GM18502 (cell line): ENCODE measurements at regions not wholly inside any gene's neighbourhood (a gene's known extent, or its start where the extent isn't known, plus 50 kb on each side); places are given as distances from the start of the nearest gene placed in this dataset.

Experiments
- ATAC-seq: cut with Tn5 transposase; IDR thresholded peaks from one replicate; pipeline ENCODE4 v1.9.1; 2021; ENCODE audit warnings: mild to moderate bottlenecking; ENCODE audit not compliant: unreplicated experiment, poor library complexity

DNA sequence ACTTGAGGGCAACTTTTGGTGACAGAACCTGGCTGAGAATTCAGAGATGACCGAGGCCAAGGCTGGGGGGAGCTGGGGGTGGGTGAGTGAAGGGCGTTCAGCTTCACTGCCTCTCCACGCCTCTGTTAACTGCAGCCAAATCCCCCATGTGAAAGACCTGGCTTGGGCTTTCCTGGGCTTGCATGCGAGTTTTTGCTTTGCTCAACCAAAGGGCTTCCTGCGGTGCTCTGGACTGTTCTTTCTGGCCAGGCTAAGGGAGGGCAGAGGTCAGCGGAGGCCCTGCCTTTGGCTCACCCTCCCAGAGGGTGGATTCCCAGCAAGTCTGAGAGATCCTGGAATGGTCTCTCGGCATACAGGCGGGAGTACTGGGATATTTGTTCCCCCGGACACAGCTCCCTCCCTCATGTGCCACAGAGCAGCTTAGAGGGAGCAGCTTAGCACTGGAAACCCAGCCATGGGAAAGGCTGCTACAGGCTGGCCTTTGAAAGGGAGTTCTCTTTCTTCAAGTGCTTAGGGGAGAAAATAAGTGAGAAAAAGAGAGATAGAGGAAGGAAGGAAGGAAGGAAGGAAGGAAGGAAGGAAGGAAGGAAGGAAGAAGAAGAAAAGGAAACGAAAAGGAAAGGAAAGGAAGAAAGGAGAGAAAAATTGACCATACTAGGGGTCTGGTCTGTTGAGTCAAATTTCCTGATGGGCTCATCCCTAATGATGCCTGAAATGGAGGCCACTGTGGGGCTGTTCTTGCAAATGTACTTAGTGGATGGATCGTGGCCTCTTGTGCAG is 158.8 kb downstream of the FGF18 start:
- ATAC-seq, result no peak

DNA sequence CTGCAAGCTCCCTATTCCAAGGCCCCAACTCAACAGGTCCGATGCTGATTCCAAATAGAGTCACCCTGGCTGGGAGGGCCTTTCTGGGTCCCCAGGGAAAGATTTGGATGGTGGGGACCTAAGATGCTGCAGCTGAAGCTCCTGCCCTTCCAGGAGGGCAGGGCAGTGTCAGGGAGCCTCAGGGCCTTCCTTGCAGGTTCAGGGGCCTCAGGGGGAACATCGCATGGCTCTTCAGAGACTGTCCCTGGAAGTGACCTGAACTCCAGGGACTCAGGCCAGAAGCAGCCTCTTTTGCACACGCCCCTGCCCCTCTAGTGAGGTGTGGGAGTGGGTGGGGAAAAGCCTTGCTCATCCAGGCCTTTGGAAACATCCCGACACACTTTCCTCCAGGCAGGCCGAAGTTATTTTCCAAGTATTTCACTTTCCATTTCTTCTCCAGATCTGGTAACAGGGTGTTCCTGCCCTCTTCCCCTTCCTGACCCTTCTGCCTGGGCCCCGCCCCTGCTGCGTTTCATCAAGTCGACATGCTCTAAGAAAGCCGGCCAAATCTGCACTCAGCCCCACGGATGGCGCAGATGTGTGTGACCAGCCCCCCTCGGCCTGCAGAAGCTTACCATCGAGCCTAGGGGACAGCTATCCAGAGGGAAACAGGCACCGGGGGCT is 159.5 kb downstream of the FGF18 start:
- ATAC-seq, result no peak

DNA sequence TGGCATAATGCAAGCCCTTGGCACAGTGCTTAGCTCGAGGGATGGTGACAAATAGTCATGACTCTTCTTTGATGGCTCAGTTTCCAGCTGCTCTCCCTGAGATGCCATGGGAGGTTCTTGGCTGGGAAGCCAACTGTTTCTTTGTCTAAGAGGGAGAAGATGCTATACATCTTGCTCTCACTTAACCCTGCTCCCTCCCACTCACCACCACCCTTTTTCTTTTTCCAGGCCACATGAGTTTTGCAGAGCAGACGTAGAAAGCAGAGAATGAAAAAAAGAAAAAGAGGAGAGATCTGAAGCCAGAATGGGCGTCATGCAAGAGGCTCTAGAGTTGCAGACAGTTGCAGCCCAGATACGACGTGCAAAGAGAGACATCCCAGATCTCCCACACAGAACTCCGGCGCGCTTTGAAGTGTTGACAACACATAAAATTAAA is 160.5 kb downstream of the FGF18 start:
- no peak for ATAC-seq

DNA sequence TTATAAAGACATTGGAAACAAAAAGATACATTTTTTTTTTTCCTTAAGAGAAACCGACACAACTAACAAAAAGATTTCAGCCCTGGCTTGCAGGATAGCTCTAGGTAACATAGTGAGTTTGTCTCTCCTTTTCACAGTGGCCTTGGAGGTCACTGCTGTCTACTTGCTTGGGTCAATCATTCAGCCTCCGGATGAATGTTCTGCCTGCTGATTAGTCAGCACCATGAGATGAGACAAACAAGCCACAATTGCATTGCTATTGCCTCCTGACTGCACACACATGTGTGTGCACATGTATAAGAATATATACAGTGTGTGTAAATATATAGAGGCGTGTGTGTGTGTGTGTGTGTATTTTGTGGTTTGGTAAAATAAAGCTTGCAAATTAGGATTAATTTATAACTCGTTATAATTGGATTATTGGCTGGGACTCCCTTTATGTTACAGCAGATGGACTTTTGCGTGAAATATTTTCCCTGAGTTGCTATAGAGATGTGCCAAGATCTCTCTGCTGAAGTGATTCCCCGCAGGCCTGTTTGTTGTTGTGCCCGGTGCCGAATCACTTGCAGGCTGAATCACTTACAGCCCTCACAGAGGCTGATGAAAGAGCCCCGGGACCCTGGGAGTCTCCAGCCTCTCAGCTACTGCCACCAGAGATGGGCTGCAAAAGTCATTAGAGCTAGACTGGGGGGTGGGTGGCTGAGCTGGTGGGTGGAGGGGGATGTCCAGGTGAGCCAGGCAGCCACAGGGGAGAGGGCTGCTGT is 161.2 kb downstream of the FGF18 start:
- no peak for ATAC-seq

DNA sequence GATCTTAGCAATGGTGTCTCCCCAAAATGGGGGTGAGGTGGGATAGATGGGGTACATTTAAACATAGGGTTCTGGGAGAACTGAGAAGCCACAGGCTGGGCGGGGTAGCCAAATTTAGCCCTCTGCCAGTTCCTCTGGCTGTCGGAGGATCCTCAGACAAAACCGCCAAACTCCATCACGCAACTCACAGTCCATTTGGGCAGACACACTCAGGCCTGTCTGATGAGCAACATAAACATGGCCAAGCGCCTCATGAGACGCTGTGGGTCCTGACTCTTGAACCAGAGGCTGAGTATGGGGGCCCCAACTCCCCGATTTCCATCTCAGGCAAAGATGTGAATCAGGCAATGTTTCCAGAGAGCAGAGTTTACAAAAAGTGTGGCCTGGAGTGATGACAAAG is 162.3 kb downstream of the FGF18 start:
- no peak for ATAC-seq

DNA sequence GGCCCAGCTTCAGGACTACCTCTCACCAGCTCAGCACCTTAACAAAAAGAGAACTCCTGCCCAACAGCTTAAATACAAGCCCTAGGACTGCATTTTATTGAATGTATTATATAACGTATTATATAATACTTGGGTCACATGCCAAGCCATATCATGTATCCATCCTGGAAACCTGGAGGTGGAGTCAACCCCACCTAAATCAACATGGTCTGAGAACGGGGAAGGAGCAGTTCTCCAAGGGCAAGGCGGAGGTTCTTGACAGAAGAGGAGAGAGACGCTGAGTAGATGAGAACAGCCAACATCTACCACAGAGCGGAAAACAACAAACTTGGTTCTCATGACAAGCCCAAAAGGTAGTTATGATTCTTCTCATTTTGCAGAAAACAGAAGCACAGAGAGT is 163.4 kb downstream of the FGF18 start:
- ATAC-seq, result no peak

DNA sequence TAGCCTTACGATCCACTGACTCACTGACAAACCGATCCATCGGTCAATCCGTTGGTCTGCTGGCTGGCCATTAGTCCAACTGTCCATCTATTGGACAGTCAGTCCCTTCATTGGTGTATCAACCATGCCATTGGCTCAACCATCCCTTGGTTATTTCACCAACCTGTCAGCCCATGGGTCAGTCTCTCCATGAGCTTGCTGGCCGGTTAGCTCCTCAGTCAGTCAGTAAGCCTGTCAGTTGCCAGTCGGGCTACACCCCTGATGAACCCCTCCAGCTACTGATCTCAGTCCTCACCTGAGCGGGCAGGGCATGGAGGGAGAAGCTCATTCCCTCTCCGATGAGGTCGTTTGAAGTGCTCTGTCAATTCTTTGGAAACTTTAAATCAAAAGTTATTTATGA is 166.5 kb downstream of the FGF18 start:
- ATAC-seq, result no peak

DNA sequence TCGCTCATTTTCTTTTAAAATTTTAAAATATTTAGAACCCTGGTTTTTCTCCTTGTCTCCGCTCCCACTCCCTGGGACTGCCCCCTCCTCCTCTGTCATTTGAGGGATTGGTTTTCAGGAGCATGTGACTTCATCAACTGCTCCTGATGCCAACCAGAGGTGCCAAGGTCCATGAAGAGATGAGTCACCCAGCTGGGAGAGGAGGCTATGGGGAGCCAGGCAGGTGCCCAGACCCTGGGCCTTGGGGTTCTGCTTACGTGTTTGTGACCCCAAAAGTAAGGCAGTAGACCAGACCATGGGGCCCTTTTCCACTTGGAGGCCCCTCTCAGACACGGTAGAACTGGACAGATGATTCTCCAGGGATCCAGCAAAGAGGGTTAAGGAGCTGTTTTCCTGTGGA is 167.0 kb downstream of the FGF18 start:
- ATAC-seq, result no peak

DNA sequence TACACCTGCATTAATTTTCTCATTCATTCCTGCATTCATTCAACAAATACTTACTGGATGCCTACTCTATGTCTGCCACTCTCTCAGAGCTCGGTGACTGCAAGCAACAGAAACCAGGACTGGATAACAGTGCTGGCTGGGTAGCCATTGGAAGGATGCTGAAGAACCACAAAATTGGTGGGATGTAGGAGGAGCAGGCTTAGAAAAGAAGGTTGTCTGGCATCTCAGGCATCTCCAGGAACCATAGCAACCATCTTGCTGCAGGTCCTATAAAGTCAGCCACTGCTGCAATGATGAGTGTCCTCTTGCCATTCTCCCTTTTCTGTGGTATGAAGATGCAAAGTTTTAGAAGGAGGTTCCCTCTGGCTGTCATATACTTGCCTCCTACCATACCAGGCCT is 168.6 kb downstream of the FGF18 start:
- ATAC-seq, result no peak

DNA sequence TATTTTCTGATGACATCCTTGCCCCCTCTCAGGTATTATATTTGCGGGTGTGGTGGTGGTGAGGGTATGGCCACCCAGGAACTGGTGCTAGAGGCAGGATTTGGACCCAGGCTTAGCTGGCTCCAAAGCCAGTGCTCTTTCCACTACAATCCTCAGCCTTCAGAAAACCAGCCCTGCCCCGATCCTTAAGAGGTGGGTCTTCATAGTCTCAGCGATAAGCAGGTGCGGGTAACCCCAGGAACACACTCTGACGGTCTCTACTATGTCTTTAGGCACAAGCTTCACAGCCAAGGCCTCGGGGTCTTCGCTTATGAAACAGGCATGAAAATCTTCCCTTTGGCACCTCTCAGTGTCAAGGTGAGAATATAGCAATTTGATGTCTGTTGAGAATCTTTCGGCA is 169.3 kb downstream of the FGF18 start:
- no peak for ATAC-seq

DNA sequence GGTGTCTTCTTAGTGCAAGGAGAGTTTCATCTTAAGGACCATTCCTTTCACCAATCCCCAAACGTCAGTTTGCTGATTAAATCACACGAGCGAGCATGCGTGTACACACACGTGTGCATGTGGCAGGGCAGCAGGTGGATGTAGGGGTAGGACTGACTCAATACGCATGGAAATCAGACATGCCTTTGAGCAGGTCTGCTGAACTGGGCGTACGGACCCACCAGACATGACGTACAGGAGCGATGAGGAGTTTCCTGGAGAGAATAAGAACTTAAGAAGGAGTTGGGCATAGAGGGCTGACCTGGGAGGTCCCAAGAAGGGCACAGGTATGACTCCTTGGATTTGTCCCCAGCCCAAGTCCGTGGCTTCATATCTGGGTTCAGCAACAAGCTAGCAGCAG is 170.0 kb downstream of the FGF18 start:
- no peak for ATAC-seq

DNA sequence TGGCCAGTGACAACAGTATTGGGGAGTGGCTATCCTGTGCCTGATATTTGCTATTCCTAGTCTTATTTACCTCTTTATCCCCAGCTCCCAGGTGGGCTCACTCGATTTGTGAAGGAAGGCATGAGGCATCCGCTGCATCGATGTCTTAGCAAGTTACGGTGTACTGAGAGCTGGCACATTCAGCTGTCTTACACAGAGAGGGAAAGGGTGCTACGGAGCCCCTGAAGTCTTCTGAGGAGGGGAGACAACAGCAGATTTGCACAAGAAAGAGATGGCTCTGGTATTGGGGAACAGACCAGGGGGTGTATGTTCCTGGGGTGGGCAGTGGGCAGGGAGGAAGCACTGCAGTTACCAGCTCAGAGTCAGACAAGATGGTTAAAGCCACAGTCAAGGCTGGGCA is 172.6 kb downstream of the FGF18 start:
- ATAC-seq, result no peak

DNA sequence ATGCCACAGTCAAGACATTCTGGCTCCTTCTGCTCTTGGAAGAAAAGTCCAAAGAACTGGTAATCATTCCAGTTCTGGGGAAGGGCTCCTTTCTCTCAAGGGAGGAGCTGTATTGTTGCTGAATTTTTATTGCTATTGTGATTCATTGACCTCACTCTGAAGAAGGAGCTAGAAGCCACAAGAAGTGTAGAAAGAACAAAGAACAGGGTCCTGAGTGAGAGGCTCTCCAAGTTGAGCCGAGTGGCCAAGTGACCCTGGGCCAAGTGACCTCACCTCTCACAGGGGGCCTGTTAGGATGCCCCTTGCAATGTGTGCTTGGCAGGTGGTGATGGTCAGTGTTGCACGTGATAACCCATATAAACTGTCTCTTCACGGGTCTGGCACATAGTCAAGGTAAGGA is 173.3 kb downstream of the FGF18 start:
- no peak for ATAC-seq

DNA sequence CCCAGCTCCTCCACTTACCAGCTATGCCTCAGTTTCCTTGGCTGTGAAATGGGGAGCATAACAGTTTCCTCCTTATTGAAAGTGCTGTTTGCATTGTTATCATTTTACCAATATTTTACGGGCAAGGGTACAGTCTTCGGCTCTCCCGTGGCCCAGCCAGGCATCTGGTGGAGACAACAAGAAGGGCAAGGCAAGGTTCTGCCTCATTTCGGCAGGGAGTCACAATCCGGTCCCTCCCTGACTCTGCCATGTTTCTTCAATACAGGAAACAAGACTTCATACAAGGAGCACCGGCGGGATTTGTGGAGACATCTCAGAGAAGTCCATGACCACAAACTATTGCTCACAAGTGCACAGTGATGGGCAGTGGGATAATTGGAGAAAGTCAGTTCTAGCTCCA is 174.0 kb downstream of the FGF18 start:
- no peak for ATAC-seq

DNA sequence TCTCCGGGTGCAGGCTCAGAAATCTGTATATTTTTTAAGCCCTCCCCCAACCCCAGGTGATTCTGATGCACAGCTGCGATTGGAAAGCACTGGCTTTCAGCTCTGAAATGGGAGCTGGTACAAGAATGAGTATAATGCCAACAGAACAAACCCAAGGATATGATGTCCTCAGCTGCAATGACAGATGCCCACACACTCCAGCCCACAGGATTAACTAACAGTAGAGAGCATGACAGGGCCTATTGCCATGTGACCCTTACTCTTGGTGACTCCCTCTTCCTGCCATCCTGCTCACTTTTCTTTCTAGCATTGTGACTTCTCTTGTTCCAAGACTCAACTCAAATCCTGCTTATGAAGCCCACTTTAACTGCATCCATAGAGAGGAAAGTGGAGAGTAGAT is 174.5 kb downstream of the FGF18 start:
- ATAC-seq, result no peak

DNA sequence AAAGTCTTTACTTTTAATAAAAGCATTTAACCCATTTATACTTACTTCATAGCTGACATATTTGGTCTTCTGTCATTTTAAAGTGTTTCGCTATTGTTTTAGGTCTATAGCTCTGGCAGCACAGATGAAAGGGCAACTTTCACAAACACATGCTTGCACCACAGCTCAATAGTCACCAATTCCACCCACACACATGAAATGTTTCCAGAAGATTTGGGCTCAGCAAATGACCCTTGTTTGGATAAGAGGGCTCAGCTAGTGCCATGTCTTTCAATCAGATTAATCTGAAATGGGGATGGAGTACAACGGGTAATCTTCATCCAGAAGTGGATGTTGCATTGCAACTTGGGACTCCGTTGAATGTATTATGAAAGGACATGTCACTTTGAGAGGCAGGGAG is 176.0 kb downstream of the FGF18 start:
- no peak for ATAC-seq

DNA sequence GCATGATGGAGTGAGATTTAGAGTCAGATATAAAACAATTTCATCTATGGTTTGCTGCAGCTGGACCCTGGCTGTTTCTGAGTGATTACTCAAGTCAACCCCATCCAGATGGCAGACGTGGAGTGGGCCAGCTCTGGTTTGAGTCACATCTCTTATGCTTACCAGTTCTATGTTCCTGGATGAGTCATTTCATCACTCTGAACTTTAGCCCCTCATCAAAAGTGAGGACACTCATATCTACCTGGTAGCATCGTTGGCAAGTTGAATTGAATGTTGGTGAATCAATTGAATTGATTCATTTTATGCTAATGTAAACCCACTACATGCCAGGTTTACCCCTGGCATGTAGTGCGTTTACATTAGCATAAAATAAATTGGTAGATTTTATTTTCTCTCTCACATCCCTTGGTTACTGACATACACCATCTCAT is 176.4 kb downstream of the FGF18 start:
- ATAC-seq, result peak; percentile 83

DNA sequence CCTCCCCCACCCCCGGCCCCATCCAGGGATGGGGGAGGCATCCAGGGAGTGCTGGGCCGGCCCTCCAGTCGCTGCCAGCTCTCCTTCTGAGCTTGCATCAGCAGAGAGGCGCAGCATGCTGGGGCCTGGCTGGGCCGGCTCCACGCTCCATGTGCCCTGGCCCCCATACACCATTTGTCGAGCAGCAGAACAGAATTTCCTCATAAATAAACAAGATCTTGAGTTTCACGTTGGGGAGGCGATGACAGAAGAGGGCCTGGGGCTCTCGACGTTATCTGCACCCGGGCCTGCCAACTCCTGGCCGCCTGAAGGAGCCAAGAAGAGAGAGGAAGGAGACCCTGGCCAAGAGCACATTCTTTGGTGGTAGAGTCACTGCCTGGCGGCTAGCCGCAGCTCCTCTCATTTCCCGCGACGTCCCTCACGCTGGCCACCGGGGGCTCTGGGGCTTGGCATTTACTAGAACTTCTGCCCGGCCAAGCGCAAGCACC is 177.0 kb downstream of the FGF18 start:
- no peak for ATAC-seq

DNA sequence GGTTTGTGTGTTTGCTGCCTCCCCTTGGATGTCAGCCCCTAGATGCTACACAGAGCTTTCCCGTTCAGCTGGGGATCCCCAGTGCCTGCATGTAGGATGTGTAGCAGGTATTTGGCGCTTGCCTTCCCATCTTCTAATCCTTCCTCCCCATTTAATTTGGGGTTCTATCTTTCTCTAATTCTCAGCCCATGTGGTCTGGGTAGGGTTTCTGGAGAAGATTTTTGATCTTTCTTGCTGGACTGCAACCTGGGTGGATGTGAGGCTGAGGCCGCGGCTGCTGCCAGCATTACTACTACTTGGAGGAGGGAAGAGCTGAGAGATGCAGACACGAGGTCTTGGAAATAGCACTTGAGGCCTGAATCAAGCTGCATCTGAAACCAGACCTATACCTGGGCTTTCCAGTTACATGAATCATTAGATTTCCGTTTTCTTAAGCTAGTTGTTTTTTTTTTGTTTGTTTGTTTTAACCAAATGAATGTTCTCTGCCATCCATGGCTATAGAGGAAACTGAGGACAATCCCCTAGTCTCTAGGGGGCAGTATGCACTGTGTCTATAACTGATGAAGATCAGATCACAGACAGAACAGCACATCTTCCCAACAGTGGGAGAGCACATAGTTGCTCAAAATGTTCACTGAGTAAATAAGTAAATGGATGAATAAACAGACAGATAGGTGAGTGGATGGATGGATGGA is 178.6 kb downstream of the FGF18 start:
- ATAC-seq, result no peak

DNA sequence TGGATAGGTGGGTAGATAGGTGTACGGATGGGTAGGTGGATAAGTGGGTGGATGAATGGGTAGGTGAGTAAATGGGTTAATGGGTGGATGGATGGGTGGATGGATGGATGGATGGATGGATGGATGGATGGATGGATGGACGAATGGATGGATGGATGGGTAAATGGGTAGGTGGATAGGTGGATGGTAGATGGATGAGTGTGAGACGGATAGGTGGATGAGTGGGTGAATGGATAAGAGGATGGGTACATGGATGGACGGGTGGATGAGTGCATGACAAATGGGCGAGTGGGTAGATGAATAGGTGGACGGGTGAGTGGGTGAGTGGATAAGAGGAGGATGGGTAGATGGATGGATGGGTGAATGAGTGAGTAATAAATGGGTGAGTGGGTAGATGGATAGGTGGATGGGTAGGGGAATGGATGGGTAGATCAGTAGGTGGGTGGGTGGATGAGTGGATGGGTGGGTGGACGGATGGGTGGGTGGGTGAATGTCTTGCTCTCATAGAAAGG is 179.2 kb downstream of the FGF18 start:
- ATAC-seq, result no peak
